ENCODE measurements at regions not wholly inside any gene's neighbourhood (a gene's known extent, or its start where the extent isn't known, plus 50 kb on each side); places are given as distances from the start of the nearest gene placed in this dataset.

DNA sequence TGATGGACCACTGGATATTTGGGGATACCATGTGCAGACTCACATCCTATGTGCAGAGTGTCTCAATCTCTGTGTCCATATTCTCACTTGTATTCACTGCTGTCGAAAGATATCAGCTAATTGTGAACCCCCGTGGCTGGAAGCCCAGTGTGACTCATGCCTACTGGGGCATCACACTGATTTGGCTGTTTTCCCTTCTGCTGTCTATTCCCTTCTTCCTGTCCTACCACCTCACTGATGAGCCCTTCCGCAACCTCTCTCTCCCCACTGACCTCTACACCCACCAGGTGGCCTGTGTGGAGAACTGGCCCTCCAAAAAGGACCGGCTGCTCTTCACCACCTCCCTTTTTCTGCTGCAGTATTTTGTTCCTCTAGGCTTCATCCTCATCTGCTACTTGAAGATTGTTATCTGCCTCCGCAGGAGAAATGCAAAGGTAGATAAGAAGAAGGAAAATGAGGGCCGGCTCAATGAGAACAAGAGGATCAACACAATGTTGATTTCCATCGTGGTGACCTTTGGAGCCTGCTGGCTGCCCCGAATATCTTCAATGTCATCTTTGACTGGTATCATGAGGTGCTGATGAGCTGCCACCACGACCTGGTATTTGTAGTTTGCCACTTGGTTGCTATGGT is 54.5 kb upstream of the HNRNPA0 start:
- ChIA-PET CTCF (interaction anchor here (0.7 to 1.8 kb wide), 6 partner anchors 10 to 66 kb away, joined by 3 to 10 read pairs (median 4); no protein-coding TSS in a partner anchor), POLR2A (no interaction called here)
- DNase-seq (ENCODE audit: extremely low spot score) = no peak
- TF ChIP-seq, protein P1, sequence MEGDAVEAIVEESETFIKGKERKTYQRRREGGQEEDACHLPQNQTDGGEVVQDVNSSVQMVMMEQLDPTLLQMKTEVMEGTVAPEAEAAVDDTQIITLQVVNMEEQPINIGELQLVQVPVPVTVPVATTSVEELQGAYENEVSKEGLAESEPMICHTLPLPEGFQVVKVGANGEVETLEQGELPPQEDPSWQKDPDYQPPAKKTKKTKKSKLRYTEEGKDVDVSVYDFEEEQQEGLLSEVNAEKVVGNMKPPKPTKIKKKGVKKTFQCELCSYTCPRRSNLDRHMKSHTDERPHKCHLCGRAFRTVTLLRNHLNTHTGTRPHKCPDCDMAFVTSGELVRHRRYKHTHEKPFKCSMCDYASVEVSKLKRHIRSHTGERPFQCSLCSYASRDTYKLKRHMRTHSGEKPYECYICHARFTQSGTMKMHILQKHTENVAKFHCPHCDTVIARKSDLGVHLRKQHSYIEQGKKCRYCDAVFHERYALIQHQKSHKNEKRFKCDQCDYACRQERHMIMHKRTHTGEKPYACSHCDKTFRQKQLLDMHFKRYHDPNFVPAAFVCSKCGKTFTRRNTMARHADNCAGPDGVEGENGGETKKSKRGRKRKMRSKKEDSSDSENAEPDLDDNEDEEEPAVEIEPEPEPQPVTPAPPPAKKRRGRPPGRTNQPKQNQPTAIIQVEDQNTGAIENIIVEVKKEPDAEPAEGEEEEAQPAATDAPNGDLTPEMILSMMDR (IDR thresholded peaks at IDR 0.05; ENCODE audit: control extremely low read depth, extremely low read depth, low read depth, missing control alignments) = no peak

DNA sequence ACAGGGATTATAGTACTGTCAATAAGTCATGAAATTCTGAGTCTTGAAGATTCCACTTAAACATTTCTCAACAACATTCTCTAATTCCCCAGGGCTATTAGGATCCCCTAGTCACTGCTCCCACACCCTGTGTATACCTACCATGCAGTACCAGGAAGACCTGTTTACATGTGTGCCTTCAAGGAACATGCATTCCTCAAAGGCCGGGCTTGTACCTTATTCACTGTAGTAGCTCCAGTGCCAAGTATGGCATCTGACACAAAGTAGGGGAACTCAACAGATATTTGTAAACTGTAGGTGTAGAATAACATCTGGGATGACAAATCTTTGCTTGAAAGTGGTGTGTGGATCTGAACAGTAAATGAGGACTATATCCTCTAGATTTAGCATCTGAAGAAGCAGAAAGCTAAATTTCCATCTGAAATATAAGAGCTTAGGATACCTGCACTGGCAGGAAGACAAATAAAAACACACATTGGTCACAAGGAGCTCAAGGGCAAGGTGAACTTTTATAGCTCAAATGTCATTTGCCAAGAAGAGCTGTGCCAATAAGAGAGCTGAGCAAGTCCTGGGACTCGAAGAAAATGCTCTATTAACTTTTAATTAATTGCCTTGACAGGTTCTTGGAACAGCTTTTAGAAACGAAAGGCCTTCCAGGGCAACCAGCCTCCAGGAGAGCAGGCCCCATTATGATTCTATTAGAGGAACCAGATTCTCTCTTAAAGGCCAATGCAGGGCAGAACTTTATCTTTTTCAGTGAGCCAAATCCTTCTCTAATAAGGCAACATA is 52.3 kb upstream of the MYOT start:
- ChIA-PET CTCF (interaction anchor here (0.9 to 5.1 kb wide), 7 partner anchors 10 to 39 kb away, joined by 3 to 28 read pairs (median 4); no protein-coding TSS in a partner anchor), POLR2A (interaction anchor here (0.7 kb wide), 1 partner anchor 74 kb away, joined by 3 read pairs; the partner anchor contains the start of gene PKD2L2)
- TF ChIP-seq, protein P1 (IDR thresholded peaks at IDR 0.05; ENCODE audit: control extremely low read depth, extremely low read depth, low read depth, missing control alignments) = no peak
- no peak for DNase-seq (ENCODE audit: extremely low spot score)

Data from GM10248 (cell line).